ENCODE measurements at regions not wholly inside any gene's neighbourhood (a gene's known extent, or its start where the extent isn't known, plus 50 kb on each side); places are given as distances from the start of the nearest gene placed in this dataset.

GRCh38 chr13:79775830-79776229 lies 294.9 kb downstream of the NDFIP2 start:
- Mint-ChIP-seq H3K27ac (no peak overlapping the region), H3K4me1 (ENCODE audit: low read depth in 2 of 2) (no peaks in the 10 kb centered on the region), H3K4me3 (no peak overlapping the region), H3K36me3 (no peaks in the 10 kb centered on the region), H3K9me3 (no peaks in the 10 kb centered on the region), H3K27me3 (no peaks in the 10 kb centered on the region)
- ATAC-seq: no peak
- no peak for DNase-seq (ENCODE audit: low spot score)

- no peak for DNase-seq (ENCODE audit: low spot score)
- no peaks in the 10 kb centered on the region for H3K9me3 Mint-ChIP-seq
- H3K27ac Mint-ChIP-seq: no peak overlapping the region
- H3K36me3 Mint-ChIP-seq: no peaks in the 10 kb centered on the region
- H3K27me3 Mint-ChIP-seq: no peaks in the 10 kb centered on the region
- no peaks in the 10 kb centered on the region for H3K4me1 Mint-ChIP-seq (ENCODE audit: low read depth in 2 of 2)
- ATAC-seq: no peak
- no peak overlapping the region for H3K4me3 Mint-ChIP-seq
These were observed 291.9 kb downstream of the NDFIP2 start for GRCh38 chr13:79772811-79773210.

GRCh38 chr13:79771493-79771892 lies 290.5 kb downstream of the NDFIP2 start:
- no peaks in the 10 kb centered on the region for H3K4me1 Mint-ChIP-seq (ENCODE audit: low read depth in 2 of 2)
- H3K27ac Mint-ChIP-seq: no peak overlapping the region
- no peaks in the 10 kb centered on the region for H3K9me3 Mint-ChIP-seq
- DNase-seq (ENCODE audit: low spot score) (no peak), ATAC-seq (no peak)
- no peaks in the 10 kb centered on the region for H3K27me3 Mint-ChIP-seq
- H3K36me3 Mint-ChIP-seq: no peaks in the 10 kb centered on the region
- no peak overlapping the region for H3K4me3 Mint-ChIP-seq

- Mint-ChIP-seq H3K9me3 (no peaks in the 10 kb centered on the region), H3K27me3 (no peaks in the 10 kb centered on the region), H3K4me1 (ENCODE audit: low read depth in 2 of 2) (no peaks in the 10 kb centered on the region), H3K36me3 (no peaks in the 10 kb centered on the region), H3K4me3 (no peak overlapping the region), H3K27ac (no peak overlapping the region)
- ATAC-seq: no peak
- no peak for DNase-seq (ENCODE audit: low spot score)
These were observed 289.1 kb downstream of the NDFIP2 start for GRCh38 chr13:79770056-79770455.

GRCh38 chr13:79767126-79767525 lies 286.2 kb downstream of the NDFIP2 start:
- DNase-seq (ENCODE audit: low spot score) (no peak), ATAC-seq (no peak)
- H3K4me1 Mint-ChIP-seq (ENCODE audit: low read depth in 2 of 2): no peaks in the 10 kb centered on the region
- H3K27ac Mint-ChIP-seq: no peak overlapping the region
- no peaks in the 10 kb centered on the region for H3K9me3 Mint-ChIP-seq
- H3K36me3 Mint-ChIP-seq: no peaks in the 10 kb centered on the region
- no peaks in the 10 kb centered on the region for H3K27me3 Mint-ChIP-seq
- H3K4me3 Mint-ChIP-seq: no peak overlapping the region

GRCh38 chr13:79765331-79765730 lies 284.4 kb downstream of the NDFIP2 start:
- H3K4me1 Mint-ChIP-seq (ENCODE audit: low read depth in 2 of 2): no peaks in the 10 kb centered on the region

GRCh38 chr13:79749984-79750551 lies 269.1 kb downstream of the NDFIP2 start:
- no peak for ATAC-seq
- Mint-ChIP-seq H3K4me1 (ENCODE audit: low read depth in 2 of 2) (no peaks in the 10 kb centered on the region), H3K27me3 (peaks cover 6 to 8% of the 10 kb centered on the region in 2 donors), H3K4me3 (no peak overlapping the region), H3K36me3 (no peaks in the 10 kb centered on the region), H3K9me3 (peaks cover 4% of the 10 kb centered on the region), H3K27ac (no peak overlapping the region)
- no peak for DNase-seq (ENCODE audit: low spot score)

More at GRCh38 chr13:79765331-79765730, 284.4 kb downstream of the NDFIP2 start:
- H3K9me3 Mint-ChIP-seq: peaks cover 5% of the 10 kb centered on the region
- H3K27ac Mint-ChIP-seq: no peak overlapping the region
- no peak for DNase-seq (ENCODE audit: low spot score)
- H3K27me3 Mint-ChIP-seq: no peaks in the 10 kb centered on the region
- no peak for ATAC-seq
- H3K36me3 Mint-ChIP-seq: no peaks in the 10 kb centered on the region
- no peak overlapping the region for H3K4me3 Mint-ChIP-seq

GRCh38 chr13:79749566-79749965 lies 268.6 kb downstream of the NDFIP2 start:
- Mint-ChIP-seq H3K4me3 (no peak overlapping the region), H3K4me1 (ENCODE audit: low read depth in 2 of 2) (no peaks in the 10 kb centered on the region), H3K27me3 (peaks cover 6 to 8% of the 10 kb centered on the region in 2 donors), H3K36me3 (no peaks in the 10 kb centered on the region), H3K9me3 (peaks cover 4% of the 10 kb centered on the region), H3K27ac (no peak overlapping the region)
- ATAC-seq: no peak
- no peak for DNase-seq (ENCODE audit: low spot score)

GRCh38 chr13:79745081-79745480 lies 264.1 kb downstream of the NDFIP2 start:
- no peak for ATAC-seq
- H3K27ac Mint-ChIP-seq: no peak overlapping the region

GRCh38 chr13:79742923-79743322 lies 262.0 kb downstream of the NDFIP2 start:
- Mint-ChIP-seq H3K27ac (no peak overlapping the region), H3K9me3 (peaks cover 4% of the 10 kb centered on the region), H3K36me3 (no peaks in the 10 kb centered on the region), H3K4me1 (ENCODE audit: low read depth in 2 of 2) (no peaks in the 10 kb centered on the region), H3K4me3 (no peak overlapping the region), H3K27me3 (peaks cover 6 to 8% of the 10 kb centered on the region in 2 donors)
- ATAC-seq (no peak), DNase-seq (ENCODE audit: low spot score) (no peak)

More at GRCh38 chr13:79745081-79745480, 264.1 kb downstream of the NDFIP2 start:
- H3K4me3 Mint-ChIP-seq: no peak overlapping the region
- H3K4me1 Mint-ChIP-seq (ENCODE audit: low read depth in 2 of 2): no peaks in the 10 kb centered on the region
- H3K9me3 Mint-ChIP-seq: peaks cover 4% of the 10 kb centered on the region
- no peak for DNase-seq (ENCODE audit: low spot score)
- peaks cover 6 to 8% of the 10 kb centered on the region in 2 donors for H3K27me3 Mint-ChIP-seq
- H3K36me3 Mint-ChIP-seq: no peaks in the 10 kb centered on the region

GRCh38 chr13:79740991-79741390 lies 260.0 kb downstream of the NDFIP2 start:
- H3K27me3 Mint-ChIP-seq: no peaks in the 10 kb centered on the region
- ATAC-seq: no peak
- no peaks in the 10 kb centered on the region for H3K9me3 Mint-ChIP-seq
- H3K27ac Mint-ChIP-seq: no peak overlapping the region
- no peak for DNase-seq (ENCODE audit: low spot score)
- H3K36me3 Mint-ChIP-seq: no peaks in the 10 kb centered on the region
- H3K4me1 Mint-ChIP-seq (ENCODE audit: low read depth in 2 of 2): no peaks in the 10 kb centered on the region
- H3K4me3 Mint-ChIP-seq: no peak overlapping the region

- Mint-ChIP-seq H3K27ac (no peak overlapping the region), H3K27me3 (peaks cover 0 to 8% of the 10 kb centered on the region in 2 donors), H3K4me1 (ENCODE audit: low read depth in 2 of 2) (no peaks in the 10 kb centered on the region), H3K9me3 (peaks cover 6% of the 10 kb centered on the region), H3K4me3 (no peak overlapping the region), H3K36me3 (no peaks in the 10 kb centered on the region)
- DNase-seq (ENCODE audit: low spot score) (no peak), ATAC-seq (no peak)
These were observed 255.4 kb downstream of the NDFIP2 start for GRCh38 chr13:79736356-79736755.

GRCh38 chr13:79735228-79735627 lies 254.3 kb downstream of the NDFIP2 start:
- no peak overlapping the region for H3K27ac Mint-ChIP-seq
- H3K4me1 Mint-ChIP-seq (ENCODE audit: low read depth in 2 of 2): no peaks in the 10 kb centered on the region
- H3K4me3 Mint-ChIP-seq: no peak overlapping the region
- ATAC-seq: no peak
- peaks cover 6% of the 10 kb centered on the region for H3K9me3 Mint-ChIP-seq
- no peak for DNase-seq (ENCODE audit: low spot score)
- peaks cover 0 to 8% of the 10 kb centered on the region in 2 donors for H3K27me3 Mint-ChIP-seq
- no peaks in the 10 kb centered on the region for H3K36me3 Mint-ChIP-seq

GRCh38 chr13:79727086-79727485 lies 246.1 kb downstream of the NDFIP2 start:
- H3K36me3 Mint-ChIP-seq: no peaks in the 10 kb centered on the region
- no peak overlapping the region for H3K27ac Mint-ChIP-seq
- H3K4me3 Mint-ChIP-seq: no peak overlapping the region
- H3K27me3 Mint-ChIP-seq: no peaks in the 10 kb centered on the region
- H3K9me3 Mint-ChIP-seq: peaks cover 3% of the 10 kb centered on the region
- no peaks in the 10 kb centered on the region for H3K4me1 Mint-ChIP-seq (ENCODE audit: low read depth in 2 of 2)
- DNase-seq (ENCODE audit: low spot score) (no peak), ATAC-seq (no peak)

GRCh38 chr13:79725841-79726240 lies 244.9 kb downstream of the NDFIP2 start:
- Mint-ChIP-seq H3K36me3 (no peaks in the 10 kb centered on the region), H3K27me3 (no peaks in the 10 kb centered on the region), H3K4me1 (ENCODE audit: low read depth in 2 of 2) (no peaks in the 10 kb centered on the region), H3K4me3 (no peak overlapping the region), H3K27ac (no peak overlapping the region), H3K9me3 (no peaks in the 10 kb centered on the region)
- ATAC-seq: no peak
- DNase-seq (ENCODE audit: low spot score): no peak

Data from natural killer cell treated with Interleukin-12 subunit alpha and Interleukin-12 subunit beta and Interleukin-15 and Interleukin-18, amount 100 ng/mL, for 72 hours (primary cell).